Skeletal muscle cell (primary cell): ENCODE measurements at regions not wholly inside any gene's neighbourhood (a gene's known extent, or its start where the extent isn't known, plus 50 kb on each side); places are given as distances from the start of the nearest gene placed in this dataset.
"Not testable (repeated sequence)": the region's sequence is repeated elsewhere in the genome, so short reads cannot be mapped to it uniquely, and the experiment has no call there.

Source experiments
- DNase-seq: peaks from one replicate; pipeline ENCODE4 v3.0.0-alpha.2; 2010; ENCODE audit warnings: low read depth
- H3K4me3 ChIP-seq: 2 replicates; pipeline ENCODE4 v1.5.1; 2011; ENCODE audit warnings: low read depth, mild to moderate bottlenecking, control low read depth, low read length, moderate library complexity

DNA sequence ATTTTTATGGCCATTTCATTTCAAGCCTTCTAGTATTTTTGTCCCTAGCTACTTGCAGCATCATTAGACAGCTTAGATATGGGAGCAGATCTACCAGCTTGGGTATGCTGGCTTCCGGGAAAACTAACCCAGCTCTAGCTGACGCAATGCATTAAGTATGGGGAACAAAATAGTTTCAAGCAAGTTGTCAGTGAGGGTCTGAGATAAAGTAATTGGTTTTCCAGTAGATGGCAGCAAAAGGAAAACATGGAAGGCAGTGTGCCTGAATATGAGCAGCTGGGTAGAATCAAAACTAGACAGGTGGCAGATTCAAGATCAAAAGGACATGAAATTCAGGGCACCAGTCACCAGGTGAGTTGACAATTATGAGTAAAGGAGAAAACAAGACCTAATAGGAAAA, 340.9 kb upstream of the CTSO start:
- H3K4me3 ChIP-seq, result no peak overlapping the region
- peak; percentile 73 for DNase-seq

DNA sequence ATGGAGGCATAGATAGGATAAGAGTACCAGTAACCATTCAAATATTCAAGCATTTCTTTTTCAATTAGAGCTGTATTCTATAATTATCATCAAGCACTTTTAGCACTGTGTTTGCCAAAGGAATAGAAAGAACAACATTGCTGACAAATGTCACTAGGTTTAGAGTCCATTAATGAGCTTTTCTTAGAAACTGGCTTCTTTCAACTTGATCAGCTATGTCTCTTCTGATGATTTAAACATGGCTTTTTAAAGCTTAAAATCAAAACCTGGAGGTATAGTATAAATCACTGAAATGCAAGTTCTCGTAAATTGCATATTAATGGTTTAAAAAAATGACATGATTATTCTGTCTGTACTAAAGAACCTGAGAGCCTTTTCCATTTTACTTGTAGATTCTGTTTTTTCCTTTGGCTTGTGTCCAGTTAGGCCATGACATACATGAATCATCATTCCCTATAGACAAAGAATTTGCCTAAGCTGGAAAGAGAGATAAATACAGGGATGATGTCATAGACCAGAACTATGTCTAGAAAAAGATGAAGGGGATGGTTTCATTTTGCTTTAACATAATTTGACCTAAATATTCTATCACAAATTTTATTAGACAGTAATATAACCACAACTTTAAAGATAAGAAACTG, 340.1 kb upstream of the CTSO start:
- no peak overlapping the region for H3K4me3 ChIP-seq
- DNase-seq, result peak; percentile 85

DNA sequence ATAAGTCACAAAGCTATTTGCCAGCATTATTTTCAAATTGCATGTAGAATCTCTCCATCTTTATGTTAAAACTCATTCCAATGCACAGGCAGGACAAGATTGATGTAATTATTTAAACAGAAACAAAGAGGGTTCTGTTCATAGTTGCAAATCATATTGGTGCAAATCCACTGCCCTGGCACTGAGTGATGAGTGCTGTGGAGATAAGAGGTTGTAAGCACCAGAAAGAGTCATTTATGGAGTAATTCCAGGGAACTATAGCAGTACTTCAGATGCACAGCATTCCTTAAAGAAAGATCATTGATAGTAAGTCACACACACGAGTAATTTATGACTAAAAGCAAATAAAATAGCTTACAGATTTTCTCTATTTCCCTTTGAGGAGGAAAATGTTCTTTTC, 337.7 kb upstream of the CTSO start:
- peak; percentile 25 for DNase-seq
- no peak overlapping the region for H3K4me3 ChIP-seq

DNA sequence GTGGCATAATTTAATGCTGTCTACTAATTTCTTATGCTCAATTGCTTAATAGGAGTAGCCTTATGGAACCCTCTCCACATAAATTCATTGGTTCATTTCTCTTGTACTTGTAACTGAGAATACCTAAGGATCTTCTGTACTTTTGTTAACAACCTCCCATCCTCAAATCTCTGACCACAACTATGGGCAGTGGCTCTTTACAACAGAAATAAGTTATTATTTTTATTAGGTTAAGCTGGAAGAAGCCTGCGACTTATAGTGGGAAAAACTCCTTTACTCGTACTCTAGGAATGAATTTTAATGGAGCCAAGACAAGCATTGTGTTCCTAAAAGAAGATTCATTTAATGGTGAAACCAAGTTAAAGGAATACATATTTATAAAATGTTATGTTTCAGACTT, 337.1 kb upstream of the CTSO start:
- no peak overlapping the region for H3K4me3 ChIP-seq
- DNase-seq, result peak; percentile 31

DNA sequence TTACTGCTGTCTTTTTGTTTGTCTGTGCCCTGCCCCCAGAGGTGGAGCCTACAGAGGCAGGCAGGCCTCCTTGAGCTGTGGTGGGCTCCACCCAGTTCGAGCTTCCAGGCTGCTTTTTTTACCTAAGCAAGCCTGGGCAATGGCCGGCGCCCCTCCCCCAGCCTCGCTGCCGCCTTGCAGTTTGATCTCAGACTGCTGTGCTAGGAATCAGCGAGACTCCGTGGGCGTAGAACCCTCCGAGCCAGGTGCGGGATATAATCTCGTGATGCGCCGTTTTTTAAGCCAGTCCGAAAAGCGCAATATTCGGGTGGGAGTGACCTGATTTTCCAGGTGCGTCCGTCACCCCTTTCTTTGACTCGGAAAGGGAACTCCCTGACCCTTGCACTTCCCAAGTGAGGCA, 336.4 kb upstream of the CTSO start:
- DNase-seq, H3K4me3 ChIP-seq: not testable (repeated sequence)

DNA sequence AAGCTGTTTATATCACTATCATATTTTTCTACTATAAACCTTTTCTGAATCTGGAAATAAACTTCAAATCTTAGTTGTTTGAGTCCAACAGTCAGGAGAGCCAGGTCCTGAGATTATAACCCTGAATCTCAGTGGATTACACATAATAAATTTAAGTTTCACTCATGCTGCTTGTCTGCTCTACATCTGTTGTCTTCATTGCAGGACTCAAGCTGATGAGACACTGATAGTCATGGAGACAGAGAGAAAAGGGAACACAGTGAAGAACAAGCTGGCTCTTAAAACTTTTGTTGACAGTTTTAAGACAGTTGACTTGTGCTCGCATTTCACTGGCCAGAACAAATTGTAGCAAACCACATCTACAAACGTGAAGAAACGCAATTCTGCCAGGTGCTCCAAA, 327.0 kb upstream of the CTSO start:
- DNase-seq, result no peak
- H3K4me3 ChIP-seq, result no peak overlapping the region

DNA sequence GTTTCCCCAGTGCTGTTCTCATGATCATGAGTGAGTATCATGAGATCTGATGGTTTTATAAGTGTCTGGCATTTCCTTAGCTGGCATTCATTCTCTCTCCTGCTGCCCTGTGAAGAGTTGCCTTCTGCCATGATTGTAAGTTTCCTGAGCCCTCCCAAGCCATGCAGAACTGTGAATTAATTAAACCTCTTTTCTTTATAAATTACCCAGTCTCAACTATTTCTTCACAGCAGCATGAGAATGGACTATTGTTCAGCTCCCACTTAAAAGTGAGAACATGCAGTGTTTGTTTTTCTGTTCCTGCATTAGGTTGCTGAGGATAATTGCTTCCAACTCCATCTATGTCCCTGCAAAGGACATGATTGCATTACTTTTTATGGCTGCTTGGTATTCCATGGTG, 311.7 kb upstream of the CTSO start:
- no peak for DNase-seq
- no peak overlapping the region for H3K4me3 ChIP-seq

DNA sequence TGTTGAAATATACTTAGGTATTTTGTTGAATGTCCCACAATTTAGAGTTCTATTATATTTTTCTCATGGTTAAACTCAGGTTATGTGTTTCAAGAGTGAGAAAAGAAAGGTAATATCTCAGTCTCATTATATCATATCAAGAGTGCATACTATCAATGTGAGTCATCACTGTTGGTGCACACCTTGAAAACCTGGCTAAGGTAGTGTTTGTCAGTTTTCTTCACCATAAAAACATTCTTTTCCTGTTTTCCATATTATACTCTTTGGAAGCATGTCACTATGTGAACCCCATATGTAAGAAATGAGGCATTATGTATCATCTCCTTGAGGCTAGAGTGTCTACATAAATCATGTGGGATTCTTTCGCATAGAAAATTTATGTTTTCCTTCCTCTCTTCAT, 307.6 kb upstream of the CTSO start:
- H3K4me3 ChIP-seq, result no peak overlapping the region
- no peak for DNase-seq

DNA sequence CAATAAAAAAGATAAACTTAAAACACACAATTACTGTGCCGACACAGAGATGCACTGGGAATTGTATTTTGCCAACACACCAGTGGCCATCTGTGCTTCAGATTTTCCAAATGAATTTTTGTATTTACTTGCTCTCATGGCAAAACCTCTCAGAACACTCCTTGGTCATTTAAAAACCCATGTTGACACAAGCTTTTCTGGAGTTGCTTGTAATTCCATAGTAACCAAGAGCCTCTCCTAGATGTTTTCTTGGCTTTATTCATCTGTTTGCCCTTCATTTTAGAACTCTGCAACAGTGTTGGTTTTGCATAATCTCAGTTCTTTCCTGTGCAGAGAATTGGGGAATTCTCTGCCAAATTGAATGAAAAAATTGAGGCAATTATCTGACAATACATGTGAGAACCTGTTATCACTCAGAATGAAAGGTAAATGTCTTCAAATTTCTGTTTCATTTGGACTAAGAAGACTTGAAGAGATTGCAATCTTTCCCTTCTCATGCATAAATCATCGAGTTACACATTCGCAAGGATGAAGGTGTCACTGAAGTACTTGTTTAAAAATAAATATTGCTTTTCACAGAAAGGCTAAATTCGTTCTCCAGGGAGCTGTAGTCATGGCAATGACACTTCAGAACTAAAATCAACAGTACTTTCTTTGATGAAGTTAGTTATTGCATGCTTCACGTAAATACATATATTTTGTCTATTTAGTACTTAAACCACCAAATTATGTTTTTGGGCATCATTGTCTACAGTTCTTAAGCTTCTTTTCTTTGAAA, 301.8 kb upstream of the CTSO start:
- H3K4me3 ChIP-seq, result no peak overlapping the region
- DNase-seq, result no peak

DNA sequence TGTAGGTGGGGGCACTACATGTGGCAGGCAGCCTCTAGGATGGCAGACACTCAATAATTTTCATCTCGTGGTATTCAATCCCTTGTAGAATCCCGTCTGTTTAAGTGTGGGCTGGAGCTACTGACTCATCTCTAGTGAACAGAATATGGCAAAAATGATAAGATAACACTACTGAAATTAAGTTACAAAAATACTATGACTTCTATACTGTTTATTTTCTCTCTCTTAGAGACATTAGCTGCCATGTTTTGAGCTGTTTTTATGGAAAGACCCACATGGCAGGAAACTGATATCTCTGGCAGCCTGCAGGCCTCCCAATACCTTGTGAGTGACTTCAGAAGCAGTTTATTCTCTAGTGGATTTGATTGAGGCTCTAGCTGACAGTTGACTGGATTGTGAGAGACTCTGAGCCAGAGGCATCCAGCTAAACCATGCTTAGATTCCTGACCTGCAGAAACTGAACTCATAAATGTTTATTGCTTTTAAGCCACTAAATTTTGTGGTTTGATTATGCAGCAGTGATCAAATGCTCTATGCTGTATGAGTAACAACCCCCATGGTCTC, 298.8 kb upstream of the CTSO start:
- DNase-seq, result peak; percentile 39
- H3K4me3 ChIP-seq, result no peak overlapping the region

DNA sequence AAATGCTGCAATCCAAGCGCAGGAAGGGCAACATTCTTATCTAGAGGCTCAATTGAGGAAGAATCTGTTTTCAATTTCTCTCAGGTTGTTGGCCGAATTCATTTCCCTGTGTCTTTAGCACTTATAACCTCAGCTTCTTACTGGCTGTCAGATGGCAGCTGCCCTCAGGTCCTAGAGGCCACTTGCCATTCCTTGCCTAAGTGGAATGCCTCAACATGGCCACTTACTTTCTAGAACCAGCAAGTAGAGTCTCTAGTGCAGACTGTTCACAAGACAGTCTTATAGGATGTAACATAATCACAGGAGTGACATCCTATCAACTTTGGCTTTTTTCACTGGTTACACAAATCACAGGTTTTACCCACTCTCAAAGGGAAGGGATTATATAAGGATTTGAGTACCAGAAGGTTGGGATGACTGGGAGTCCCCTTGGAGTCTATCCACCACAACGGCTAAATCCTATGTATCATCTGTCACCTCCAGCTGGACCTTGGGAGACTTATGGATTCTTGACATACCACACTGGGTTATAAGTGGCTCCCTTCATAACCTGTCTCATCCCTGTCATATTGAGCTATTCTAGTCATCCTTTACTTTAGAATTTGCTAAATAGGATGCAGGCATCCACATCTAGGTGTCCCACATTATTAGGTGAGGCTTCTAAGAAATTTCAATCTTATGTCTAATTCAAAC, 297.9 kb upstream of the CTSO start:
- no peak overlapping the region for H3K4me3 ChIP-seq
- no peak for DNase-seq

DNA sequence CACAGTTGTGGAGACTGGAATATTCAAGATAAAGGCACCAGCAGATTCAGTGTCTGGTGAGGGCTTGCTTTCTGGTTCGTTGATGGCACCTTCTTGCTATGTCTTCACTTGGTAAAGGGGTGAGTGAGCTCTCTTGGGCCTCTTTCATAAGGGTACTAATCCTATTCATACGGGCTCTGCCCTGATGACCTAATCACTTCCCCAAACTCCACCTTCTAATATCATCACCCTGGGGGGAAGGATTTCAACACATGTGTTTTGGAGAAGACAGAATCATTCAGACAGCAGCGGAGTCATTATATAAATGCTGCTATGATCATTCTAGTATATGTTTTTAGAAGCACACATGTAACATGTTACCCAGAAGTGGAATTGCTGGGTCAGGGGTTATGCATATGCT, 295.3 kb upstream of the CTSO start:
- H3K4me3 ChIP-seq, result no peak overlapping the region
- DNase-seq, result no peak

DNA sequence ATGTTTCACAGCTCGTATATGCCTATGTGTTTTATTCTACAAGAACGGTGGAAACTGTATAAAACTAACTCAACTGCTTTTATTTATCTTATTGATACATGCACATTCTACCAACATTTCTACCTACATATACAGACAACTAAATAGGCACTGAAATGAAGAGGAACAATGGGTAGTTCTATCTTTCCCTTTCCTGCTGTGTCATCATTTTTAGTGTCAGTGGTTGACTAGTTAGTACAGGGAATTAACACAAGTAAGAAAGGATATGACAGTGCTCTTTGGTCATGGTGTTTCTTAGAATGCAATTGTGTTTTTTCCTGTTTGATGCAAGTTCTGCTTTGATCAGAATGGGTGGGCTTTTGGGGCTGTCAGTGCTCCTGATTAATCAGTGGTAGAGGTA, 293.8 kb upstream of the CTSO start:
- H3K4me3 ChIP-seq, result no peak overlapping the region
- DNase-seq, result no peak

DNA sequence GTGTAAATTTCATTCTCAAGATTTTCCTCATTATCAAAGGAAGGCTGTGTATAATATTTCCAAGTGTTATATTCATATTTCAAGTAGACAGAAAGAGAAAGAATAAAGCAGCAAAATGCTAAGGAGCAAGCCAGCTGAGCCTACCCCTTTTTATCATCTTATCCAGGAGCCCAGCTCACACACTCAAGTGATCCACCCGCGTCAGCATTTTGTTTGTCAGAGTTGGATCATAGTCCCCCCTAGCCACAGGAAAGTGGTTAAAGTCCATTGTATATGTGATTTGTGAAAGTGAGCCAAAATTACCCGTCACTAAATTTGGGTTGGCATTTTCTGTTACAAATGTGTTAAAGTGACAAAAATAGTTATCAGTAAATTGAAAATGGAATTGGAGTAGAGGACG, 289.3 kb upstream of the CTSO start:
- DNase-seq, result no peak
- H3K4me3 ChIP-seq, result no peak overlapping the region

DNA sequence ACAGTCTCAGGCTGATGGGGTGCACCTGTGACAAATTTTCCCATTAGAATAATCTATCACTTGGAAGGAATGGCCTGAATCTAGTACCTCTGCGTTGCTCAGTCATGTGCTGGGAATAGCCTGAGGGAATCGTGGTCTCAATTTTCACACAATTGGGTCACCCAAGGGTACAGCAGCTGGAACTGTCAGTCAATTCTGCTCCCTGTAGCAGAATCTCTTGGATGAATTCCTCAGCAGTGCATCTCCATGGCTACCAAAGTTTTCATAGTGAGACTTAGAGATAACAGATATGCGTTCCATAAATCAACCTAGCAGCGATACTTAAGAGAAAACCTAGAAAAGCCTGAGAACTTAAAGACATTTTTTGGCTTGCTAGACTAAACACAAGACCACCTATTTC, 288.7 kb upstream of the CTSO start:
- DNase-seq, result peak; percentile 26
- no peak overlapping the region for H3K4me3 ChIP-seq

DNA sequence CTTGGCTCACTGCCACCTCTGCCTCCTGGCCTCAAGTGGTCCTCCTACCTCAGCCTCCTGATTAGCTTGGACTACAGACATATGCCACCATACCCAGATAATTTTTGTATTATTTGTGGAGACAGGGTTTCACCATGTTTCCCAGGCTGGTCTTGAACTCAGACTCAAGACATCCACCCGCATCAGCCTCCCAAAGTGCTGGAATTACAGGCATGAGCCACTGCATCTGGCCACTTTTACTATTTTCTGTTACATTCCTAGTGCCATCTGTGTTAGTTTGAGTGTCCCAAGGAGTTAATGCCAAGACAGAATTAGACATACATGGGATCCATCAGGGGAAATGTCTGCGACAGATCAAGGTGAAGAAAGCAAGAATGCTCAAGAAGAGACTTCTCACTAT, 288.2 kb upstream of the CTSO start:
- H3K4me3 ChIP-seq, result no peak overlapping the region
- DNase-seq, result no peak

DNA sequence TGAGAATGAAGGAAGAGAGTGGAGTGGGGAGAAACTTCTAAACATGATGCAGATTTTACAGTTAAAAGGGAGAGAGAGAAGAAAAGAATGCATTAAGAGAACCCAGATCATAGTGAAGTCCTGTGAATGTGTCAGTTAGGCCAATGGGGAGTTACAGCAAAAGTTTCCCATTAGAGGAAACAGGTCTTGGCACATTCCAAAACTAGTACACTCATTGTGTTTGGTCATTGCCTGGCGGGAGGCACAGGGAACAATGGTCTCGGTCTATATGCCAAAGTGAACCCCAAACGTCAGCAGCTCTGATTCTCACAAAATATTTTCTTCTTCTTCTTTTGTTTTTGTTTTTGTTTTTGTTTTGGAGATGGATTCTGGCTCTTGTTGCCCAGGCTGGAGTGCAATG, 284.5 kb upstream of the CTSO start:
- DNase-seq, result no peak

DNA sequence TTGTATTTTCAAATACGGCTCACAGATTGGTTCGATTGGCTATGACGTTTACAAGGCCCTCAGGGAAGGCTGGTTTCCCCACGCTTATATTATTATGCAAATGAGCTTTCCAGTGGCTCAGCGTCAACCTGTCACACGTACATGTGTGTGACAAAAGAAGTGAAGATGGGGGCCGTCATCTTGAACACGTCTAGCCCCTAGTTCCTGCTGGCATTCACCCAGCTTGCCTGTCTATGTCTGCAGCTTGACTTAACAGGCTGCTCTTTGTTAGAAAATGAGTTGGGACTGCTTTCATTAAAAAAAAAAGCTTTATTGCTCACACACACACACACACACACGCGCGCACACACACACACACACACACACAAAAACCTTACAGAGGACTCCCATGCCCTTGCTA, 283.6 kb upstream of the CTSO start:
- DNase-seq, result no peak
- H3K4me3 ChIP-seq, result no peak overlapping the region

More for the DNA sequence above, 284.5 kb upstream of the CTSO start:
- H3K4me3 ChIP-seq, result no peak overlapping the region

DNA sequence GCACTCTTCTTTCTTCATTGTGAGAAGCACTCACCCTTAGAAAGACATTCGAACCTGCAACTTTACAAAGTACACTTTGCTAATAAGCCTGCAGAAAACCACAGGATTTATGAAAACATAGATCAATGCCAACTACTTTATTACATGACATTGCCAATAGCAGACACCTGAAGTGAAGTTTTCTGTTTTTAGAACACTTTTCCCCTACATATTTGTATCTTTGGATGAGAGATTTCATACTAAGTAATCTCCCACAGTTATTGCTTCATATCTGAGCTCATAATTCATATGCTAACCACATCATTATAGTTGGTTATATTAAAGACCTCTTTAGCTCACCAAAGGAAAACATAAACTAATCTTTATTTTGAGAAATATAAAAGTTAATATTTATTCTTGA, 276.5 kb upstream of the CTSO start:
- no peak for DNase-seq
- no peak overlapping the region for H3K4me3 ChIP-seq

DNA sequence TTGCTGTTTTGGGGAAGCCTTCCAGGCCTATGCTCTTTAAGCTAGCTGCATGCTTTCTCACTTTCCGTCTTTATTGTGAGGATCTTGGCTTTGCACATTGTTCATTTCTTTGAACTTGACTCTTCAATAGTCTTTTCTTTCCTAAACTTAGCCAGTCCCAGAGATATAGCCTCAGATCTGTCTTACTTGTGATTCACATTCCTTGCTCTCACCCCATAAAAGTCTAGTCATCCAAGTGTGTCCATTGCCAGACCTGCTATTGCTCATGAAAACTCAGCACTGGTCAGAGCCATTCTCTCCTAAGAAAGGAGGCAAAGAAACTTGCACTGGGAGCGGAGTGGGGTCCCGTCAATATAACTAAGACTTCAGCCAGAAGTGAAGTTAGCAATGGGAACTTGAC, 275.0 kb upstream of the CTSO start:
- no peak overlapping the region for H3K4me3 ChIP-seq
- DNase-seq, result no peak

DNA sequence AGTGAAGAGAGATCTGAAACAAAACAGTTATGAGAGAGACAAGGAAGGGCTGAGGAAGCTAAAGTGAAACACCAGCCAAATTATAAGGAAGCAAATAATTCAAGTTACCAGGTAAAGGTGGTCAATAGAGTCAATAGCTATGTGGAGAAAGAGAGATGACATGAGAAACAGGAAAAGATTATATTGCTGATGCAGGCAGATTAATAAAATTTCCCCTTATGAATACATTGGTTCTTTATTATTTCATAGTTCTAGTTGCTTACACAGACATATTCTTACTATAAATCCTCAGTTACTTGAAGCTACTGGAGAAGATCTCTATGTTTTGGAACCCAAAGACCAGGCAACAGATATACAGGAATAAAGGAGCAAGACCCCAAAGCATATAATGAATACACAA, 273.7 kb upstream of the CTSO start:
- DNase-seq, result no peak
- no peak overlapping the region for H3K4me3 ChIP-seq
